ENCODE measurements at regions not wholly inside any gene's neighbourhood (a gene's known extent, or its start where the extent isn't known, plus 50 kb on each side); places are given as distances from the start of the nearest gene placed in this dataset.
A peak's percentile ranks its signal among the peaks of the same experiment; 100 is the strongest.
"Not testable (repeated sequence)": the region's sequence is repeated elsewhere in the genome, so short reads cannot be mapped to it uniquely, and the experiment has no call there.

DNA sequence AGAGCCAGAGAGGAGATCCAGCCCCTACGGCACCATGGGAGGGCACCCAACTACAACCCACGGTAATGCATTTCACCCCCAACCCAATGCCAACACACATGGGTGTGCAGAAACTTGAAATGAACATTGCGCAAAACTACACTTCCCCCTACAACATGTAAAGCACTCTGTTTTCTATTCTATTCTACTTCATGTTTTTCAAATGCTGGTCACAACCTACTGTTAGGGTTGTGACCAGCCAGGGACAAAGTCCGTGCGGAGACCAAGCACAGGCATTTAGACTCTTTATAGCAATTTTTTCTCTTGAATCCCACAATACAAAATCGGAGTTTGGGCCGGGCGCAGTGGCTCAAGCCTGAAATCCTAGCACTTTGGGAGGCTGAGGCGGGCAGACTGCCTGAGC is 90.6 kb downstream of the MRPL14 start:
- DNase-seq = no peak

DNA sequence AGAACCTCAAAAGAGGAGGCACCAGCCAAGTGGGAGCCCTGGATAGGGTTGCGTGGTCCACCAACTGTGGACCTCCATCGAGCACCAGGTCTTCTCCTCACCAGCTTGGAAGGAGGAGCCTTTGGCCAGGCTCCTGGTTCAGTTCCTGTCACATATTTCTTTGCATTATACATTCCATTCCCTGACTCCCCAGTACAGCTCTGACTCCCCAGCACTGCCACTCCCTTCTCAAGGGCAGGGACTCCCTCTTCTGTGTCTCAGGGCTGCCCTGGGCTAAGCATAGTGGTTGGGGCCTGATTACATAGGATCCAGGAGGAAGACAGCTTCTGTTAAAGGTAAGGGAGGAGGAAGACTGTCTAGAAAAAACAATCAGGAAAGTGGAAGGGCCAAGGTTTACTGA is 91.1 kb downstream of the MRPL14 start:
- no peak for DNase-seq

DNA sequence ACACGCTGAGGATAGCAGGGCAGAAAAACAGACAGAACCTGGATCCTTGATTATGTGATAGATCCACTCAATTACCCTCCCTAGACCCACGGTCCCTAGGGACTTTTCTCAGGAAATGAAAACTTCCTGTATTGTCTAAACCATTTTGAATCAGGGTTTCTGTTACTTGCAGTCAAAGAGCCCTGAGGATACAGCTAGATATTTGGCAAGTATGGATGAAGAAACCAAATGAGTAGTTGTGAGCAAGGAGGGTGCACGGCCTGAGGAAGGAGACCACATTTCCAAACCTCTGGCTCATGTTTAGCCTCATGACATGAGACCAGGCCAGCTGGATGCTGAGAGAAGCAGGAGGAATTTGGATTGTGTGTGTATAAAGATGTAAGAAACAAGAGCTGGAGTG is 91.6 kb downstream of the MRPL14 start:
- DNase-seq = peak; percentile 53

DNA sequence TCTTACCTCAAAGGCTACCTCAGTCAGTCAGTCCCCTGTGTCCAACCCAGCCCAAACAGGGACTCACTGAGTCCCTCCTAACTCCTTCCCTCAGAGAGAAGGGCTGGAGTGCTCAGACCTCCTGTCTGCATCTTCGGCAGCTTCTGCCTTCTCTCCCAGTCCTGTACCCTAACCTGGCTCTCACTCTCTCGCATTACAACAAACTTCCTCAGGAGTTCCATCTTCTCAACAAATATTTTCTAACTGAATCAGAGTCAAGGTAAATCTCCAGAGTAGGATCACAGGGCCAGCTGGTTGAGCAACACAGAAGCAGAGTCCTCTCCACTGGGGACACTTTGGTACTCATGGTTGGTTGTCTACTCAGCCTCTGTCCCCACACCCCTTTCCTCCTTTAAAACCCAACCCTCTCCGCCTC is 92.3 kb downstream of the MRPL14 start:
- no peak for DNase-seq

DNA sequence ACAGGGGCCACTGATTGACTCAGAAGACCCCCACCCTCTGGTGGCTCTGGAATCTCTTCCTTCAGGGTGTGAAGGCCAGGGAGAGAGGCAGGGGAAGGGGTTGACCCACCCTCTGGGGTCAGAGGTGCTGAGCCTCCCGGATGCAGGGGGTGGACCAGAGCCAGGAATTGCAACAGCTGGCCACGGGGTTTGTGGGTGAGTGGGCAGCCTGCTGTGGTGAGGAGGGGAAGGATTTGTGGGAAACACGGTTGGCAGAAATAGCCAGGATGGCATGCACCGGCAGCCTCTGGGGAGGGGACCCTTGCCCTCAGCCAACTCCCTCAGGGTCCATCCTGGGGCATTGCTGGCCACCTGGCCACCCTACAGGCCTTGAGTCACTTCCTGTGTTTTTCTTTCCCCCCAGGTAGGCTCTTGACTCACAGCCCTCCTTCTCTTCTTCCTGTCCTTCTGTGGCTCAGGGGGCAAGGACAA is 92.8 kb downstream of the MRPL14 start:
- no peak for DNase-seq

DNA sequence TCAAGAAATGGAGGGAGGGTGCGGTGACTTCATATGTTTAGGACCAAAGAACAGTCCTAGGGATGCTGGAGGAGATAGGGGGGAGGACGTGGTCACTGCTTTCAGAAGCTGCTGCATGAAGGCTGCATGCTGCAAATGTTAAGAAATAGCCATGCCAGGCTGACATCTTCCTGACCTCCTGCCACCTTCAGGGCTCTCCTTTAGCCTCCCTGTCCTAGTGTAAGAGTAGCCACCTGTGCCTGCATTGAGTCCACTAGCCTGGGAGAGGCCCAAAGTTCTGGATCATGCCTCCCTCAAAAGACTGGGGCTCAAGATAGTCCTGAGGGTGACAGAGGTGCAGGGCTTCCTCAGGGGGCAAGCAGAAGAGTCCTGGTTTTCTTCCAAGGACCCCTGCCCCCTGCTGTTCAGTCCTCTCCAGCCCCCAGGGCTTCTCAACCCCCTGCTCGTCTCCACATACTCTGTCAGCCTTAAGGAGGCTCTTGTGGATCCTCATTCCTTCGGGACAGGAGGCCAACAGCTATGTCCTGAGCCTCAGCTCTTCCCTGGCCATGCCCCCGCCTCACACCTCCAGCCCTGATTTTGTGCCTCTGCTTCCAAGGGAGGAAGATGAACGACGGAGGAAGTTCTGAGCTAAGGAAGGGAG is 96.3 kb downstream of the MRPL14 start:
- DNase-seq = no peak

DNA sequence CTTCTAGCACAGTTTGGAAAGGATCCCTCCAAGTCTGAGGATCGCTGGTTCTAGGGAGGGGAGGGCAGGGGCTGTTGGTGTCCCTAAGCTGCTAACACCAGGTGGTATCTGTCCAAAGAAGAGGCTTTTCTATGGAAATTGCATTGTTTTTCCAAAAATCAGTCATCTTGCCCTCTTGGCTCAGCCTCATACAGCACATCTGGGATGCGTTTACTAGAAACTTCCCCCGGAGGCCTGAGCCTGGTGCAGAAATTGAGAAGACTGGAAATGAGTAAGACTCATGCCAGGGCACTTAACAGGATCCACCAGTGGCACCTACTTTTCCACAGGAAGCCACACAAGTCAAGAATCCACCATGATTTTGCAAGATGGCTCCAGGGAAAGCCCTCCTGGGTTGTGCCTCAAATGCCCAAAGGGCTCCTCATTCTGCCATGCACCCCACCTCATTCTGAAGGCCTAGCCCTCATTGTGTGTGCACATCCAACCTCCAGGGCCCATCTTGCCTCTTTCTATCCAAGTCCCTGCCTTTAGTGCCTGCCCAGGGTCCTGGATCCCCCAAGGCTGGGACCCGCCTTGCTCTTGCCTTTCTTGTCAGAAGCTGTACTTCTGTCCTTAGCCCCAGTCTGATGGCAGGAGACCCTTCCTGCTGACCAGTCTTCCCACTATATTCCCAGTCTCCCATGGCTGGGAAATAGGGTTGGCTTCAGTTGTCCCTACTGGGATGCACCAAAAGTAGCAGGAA is 97.6 kb downstream of the MRPL14 start:
- peak; percentile 76 for DNase-seq

DNA sequence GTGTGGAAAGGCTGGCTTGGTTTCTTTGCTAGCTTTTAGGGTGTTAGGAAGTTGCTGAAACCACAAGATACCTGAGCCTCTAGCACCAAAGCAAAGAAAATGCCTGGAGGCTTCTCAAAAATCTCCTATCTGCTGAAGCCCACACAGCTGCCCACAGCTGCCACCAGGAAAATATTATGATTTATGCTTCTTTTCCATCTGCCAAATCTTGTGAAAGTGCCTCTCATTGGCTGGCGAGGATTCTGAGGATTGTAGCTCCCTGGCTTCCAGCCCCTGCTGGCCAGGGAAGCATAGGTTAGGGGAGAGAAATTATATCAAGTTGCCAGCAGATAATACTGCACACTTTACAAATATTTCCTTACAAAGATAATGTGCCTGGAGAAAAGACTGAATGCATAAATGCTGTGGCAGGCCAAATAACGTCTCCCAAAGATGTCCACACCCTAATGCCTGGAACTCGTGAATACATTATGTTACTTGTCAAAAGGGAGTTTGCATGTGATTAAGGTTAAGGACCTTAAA is 98.4 kb downstream of the MRPL14 start:
- DNase-seq = peak; percentile 53

DNA sequence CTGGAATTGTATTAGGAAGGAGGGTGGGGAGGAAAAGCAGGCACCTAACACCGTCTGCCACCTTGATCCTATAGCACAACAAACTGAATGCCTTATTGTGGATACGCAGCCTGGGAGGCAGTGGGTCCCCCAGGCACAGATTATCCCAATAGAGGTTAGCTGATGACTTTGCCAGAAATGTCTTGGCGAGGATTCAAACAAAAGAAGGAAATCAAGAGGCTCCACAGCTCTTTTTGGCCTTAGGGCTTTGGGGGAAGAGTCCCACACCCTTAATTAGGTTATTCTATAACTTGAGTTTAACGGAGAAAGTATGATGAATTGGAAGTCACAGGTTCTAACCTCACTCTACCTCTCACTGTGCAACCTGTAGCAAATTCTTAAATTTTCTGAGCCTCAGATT is 102.0 kb downstream of the MRPL14 start:
- DNase-seq = no peak

DNA sequence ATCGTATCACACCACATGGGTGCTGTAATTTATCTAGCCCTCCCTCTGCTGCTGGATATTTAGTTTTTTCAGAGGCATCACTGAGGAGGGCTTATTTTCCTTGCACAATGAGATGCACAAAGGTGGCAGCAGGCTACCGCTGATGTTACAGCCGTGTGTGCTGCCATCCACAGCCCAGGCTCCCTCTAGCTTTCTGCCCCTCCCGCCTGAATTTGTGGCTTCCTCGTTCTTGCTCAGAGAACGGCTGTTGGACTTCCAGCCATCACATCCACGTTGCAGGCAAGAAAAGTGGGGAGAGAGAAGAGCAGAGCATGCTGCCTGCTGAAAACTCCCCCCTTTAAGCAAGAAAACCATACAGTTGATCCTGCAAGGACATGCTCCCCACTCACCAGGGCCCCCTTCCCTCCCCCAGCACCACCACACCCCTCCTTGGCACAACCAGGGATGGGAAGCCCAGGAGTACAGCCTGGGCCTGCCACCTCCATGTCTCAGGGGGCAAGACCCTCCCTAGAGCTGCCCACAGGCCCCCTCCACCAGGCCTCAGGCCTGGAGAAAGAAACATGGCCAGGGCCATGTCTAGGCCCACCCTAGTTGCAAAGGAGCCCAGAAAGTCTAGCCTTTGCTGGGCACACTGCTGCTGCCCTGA is 102.6 kb downstream of the MRPL14 start:
- peak; percentile 61 for DNase-seq

DNA sequence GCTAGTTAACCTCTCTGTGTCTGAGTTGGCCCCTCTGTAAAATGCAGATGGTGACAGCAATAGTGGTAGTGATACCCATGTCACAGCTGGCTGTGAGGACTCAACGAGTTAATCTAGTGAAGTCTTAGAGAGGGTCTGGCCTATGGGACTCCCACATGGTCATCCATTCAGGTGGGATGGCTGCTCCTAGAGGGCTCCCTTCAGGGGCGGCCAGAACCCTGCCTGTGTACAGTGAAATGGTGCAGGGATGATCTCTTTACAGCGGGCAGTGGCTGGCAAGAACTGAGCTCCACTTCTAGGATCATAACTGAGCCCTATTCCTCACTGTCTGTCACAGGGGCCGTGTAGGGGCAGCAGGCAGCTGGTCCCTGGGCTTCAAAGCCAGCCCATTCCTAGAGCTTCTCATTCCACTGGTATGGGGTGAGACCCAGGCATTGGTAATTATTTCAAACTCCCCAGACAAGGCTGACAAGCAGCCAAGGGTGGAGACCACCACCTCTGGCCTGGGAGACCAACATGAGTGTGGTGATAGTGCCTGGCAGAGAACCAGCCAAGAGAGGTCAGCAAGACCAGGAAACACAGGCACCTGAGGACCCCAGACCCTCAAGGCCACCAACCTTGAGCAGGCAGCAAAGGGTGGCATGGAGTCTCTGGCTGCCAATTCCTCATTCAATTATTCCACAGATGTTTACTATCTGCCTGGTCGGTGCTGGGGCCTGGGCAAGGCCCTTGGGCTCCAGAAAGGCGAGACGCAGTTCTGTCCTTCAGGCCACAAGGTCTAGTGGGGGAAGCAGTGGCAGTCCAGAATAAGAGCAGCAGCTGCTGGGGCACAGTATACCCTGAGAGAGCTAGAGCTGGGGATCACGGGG is 103.4 kb downstream of the MRPL14 start:
- DNase-seq = no peak

DNA sequence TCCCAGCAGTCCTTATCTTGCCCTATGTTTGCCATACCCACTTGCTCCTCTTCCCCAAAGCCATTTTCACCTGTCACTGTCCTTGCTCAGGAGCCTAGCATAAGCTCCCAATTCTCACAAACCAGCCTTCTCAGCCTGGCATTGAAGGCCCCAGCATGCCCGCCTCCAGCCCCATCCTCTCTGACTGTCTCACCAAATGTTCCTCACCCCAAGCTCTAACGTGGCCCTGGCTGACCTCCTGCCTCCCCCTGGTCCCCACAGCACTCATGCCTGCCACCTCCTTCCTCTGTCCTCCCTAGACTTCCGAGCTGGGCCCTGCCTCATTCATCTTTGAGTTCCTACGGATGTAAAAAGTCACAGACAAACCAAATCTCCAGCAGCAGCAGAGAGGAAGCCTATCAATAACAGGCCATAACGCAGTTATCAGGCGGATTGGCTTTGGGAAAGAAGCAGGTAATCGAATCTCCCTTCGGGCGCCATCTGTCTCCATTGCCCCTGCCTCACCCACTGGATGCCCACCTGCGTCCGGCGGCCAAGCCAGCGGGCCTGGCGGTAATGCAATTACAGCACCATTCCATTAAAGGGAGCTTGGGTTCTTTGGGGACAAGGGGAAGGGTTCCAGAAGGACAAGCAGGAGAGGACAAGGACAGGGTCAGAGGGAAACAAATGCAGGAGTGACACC is 104.4 kb downstream of the MRPL14 start:
- DNase-seq = no peak

DNA sequence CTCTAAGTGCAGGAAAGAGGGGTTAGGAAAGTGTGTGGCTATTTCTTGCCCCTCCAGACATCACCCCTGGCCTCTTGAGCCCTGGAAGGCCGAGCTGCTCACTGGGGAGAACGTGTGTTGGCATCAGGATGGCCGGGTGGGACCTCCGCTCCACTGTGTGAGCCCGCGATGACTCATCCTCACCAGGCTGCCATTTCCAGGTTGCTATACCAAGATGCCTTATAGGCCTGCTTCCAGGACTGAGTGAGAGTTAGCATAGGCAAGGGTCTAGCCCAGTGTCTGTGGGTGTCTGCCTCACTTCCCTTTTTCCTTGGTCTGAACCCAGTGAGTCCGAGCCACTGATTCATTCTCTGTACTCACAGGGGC is 105.0 kb downstream of the MRPL14 start:
- DNase-seq = no peak

DNA sequence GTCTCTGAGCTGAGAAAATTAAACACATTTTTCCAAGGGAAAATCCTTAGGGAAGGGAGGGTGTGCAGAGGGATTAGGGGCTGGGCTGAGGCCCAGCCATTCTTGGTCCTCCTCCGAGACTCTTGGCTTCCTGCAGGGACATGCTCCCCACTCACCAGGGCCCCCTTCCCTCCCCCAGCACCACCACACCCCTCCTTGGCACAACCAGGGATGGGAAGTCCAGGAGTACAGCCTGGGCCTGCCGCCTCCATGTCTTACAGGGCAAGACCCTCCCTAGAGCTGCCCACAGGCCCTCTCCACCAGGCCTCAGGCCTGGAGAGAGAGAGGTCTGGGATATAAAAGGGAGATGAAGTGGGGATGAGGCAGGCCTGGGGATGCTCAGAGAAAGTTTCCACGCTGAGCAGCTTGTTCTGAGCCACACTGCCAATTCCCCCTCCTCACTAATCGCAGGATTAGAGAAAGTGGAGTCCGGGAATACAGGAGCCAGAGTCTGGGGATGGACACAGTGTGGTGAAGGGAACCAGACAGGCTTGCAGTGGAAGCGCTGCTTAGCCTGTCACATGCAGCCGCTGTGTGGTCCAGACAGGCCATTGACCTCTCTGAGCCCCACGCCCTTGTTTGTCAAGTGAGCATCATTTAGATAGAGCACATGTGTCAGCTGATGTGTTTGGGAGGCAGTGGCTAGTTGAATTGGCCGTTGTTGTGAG is 105.5 kb downstream of the MRPL14 start:
- DNase-seq = no peak

DNA sequence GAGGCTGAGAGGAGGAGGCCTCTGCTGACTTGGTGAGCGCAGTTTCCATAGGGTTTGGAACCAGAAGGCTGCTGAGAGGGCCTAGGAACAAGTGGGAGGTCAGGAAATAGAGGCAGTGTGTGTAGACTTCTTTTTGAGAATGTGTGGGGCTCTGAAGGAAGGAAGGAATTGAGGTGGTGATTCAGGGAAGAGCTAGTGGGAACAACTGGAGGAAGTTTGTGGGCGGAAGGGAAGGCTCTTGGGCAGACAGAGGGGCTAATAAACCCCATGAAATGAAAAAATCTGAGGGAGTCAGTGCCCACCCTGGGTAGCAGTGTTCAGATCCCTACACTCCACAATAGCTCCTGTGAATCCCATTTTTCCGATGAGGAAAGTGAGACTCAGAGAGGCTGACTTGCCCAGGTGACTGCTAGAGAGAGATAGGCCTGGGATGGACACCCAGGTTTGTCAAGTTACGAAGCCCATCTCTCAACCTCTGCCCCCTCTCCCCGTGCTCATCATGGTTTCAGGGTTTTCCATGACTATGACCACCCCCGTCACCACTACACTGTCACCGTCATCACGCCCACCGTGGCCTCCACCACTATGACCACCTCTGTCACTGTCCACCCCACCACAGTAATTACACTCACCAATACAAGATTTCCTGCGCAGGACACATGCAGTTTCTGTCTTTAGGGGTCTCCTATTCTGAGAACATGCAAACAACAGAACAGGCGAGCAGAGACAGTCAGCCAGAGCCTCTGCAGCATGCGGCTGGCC is 106.4 kb downstream of the MRPL14 start:
- DNase-seq = no peak

DNA sequence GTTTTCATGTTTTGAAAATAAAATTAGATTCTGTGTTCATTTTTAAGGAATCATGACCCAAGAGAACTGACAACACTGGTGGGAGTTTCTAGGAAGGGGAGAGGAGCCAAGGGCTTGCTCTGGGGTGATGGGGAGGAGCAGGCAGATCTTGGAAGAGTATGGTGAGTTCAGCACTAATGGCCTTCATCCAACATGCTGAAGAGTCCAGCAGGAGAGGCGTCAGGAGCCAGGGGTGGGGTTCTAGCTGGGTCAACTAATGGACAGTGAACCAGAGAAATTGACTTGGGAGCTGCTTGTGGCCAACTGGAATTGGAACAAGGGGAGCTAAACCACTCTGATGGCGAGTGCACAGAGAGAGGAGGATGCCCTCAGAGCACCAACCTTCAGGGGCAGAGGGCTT is 107.1 kb downstream of the MRPL14 start:
- no peak for DNase-seq

DNA sequence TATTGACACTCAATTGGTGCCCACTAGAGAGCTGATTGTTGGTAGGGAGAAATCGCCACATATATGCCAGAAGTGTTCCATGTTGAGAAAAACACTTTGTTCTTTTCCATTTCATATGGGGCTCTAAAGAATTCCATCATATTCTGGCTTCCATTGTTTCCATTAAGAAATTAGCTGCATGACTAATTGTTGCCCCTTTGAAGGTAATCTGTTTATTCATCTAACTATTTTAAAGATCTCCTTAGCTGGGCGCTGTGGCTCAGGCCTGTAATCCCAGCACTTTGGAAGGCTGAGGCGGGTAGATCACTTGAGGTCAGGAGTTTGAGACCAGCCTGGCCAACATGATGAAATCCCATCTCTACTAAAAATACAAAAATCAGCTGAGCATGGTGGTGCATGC is 109.9 kb downstream of the MRPL14 start:
- not testable (repeated sequence) for DNase-seq

DNA sequence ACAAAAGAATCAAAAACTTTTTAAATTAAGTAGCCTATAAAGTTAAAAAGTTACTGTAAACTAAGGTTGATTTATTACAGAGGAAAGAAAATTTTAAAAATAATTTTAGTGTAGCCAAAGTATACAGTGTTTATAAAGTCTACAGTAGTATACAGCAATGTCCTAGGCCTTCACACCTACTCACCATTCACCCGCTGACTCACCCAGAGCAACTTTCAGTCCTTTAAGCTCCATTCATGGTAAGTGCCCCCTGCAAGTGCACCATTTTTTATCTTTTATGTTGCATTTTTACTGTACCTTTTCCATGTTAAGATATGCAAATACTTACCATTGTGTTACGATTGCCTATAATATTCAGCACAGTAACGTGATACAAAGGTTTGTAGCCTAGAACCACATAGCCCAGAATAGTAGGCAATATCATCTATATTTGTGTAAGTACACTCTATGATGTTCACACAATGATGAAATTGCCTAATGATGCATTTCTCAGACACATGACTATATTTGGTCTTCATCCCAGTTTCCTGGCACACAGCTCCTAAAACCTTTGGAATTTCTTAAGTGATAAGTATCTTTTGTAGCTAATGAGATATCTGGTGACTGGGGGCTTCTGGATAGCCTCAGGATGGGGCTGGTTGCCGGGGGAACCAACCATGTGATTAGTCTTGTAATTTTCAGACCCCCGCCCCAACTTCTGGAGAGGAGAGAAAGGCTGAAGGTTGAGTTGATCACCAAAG is 111.0 kb downstream of the MRPL14 start:
- peak; percentile 89 for DNase-seq

DNA sequence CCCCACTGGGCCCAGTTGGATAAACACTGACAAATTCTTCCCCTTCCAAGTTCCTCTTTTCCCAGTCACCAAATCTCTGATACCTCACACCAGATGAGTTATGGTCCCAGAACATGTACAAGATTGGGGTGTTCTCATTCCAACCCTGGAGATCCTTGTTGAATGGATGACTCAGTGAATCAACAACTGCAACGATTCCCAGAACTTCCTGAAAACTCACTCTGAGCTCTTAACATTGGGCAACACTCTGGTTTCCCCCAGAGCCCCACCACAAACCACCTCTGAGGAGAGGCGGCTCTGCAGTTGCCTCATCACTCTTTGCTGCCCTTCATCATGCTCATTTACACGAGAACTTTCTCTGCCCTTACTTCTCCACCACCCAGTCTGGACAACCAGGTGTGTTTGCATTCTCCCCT is 115.2 kb downstream of the MRPL14 start:
- DNase-seq = peak; percentile 100

DNA sequence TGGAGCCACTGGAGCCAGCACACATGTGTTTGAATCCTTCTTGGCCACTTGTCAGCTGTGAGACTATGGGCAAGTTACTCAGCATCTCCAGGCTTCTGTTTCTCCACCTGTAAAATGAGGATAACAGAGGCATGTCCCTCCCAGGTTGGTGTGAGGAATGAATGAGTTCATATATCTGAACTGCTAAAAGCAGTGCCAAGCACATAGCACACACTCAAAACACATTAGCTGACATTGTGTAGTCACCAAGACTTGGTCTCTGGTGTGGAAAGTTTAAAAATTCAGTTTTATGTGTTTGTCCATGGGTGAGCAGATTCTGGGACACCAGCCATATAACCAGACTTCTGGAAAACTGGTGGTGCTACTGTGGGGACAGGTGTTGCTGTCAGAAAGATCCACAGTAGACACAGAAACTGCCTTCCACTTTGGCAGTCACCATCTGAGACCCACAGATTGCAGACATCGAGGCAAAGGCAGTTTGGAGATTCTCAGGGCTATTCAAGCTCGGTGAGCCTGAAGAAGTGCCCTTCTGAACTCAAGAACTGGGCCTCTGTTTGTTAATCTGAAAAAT is 115.8 kb downstream of the MRPL14 start:
- DNase-seq = no peak

All from fibroblast of skin of right quadriceps (primary cell).